Progenitor cell of endocrine pancreas (in vitro differentiated cells): ENCODE measurements at regions not wholly inside any gene's neighbourhood (a gene's known extent, or its start where the extent isn't known, plus 50 kb on each side); places are given as distances from the start of the nearest gene placed in this dataset.

Source experiments
- DNase-seq: peaks from one replicate; pipeline ENCODE4 v3.0.0; 2021; ENCODE audit warnings: low spot score; ENCODE audit not compliant: unreplicated experiment
- H3K27ac Mint-ChIP-seq: 2 replicates; pipeline ENCODE4 v1.8.0; 2021; ENCODE audit warnings: mild to moderate bottlenecking, moderate library complexity, mixed read lengths
- H3K27me3 Mint-ChIP-seq: 2 replicates; pipeline ENCODE4 v1.8.0; 2021; ENCODE audit warnings: mixed read lengths
- H3K36me3 Mint-ChIP-seq: 2 replicates; pipeline ENCODE4 v1.8.0; 2022; ENCODE audit warnings: mixed read lengths; ENCODE audit not compliant: insufficient read depth
- H3K4me1 Mint-ChIP-seq: 2 replicates; pipeline ENCODE4 v1.8.0; 2021; ENCODE audit warnings: low read depth, mixed read lengths
- H3K4me3 Mint-ChIP-seq: 2 replicates; pipeline ENCODE4 v1.8.0; 2021; ENCODE audit warnings: low read depth, mild to moderate bottlenecking, moderate library complexity, mixed read lengths
- H3K9me3 Mint-ChIP-seq: 2 replicates; pipeline ENCODE4 v1.8.0; 2021; ENCODE audit warnings: low read depth, mixed read lengths
- CTCF ChIP-seq: fragments of 200-600 bp; sonication (generic); IDR thresholded peaks from one replicate; pipeline ENCODE4 v1.5.0; 2021; ENCODE audit warnings: antibody characterized with exemption, mild to moderate bottlenecking; ENCODE audit not compliant: unreplicated experiment

- no peak for TF ChIP-seq CTCF
- H3K36me3 Mint-ChIP-seq: peaks cover 10% of the 10 kb centered on the region
- no peaks in the 10 kb centered on the region for H3K27me3 Mint-ChIP-seq
- DNase-seq: no peak
- H3K4me3 Mint-ChIP-seq: no peak overlapping the region
- H3K9me3 Mint-ChIP-seq: peaks cover 26% of the 10 kb centered on the region
- no peak overlapping the region for H3K27ac Mint-ChIP-seq
- H3K4me1 Mint-ChIP-seq: no peaks in the 10 kb centered on the region
These were observed 431.8 kb downstream of the TBL1XR1 start for GRCh38 chr3:176765382-176765900.

DNA sequence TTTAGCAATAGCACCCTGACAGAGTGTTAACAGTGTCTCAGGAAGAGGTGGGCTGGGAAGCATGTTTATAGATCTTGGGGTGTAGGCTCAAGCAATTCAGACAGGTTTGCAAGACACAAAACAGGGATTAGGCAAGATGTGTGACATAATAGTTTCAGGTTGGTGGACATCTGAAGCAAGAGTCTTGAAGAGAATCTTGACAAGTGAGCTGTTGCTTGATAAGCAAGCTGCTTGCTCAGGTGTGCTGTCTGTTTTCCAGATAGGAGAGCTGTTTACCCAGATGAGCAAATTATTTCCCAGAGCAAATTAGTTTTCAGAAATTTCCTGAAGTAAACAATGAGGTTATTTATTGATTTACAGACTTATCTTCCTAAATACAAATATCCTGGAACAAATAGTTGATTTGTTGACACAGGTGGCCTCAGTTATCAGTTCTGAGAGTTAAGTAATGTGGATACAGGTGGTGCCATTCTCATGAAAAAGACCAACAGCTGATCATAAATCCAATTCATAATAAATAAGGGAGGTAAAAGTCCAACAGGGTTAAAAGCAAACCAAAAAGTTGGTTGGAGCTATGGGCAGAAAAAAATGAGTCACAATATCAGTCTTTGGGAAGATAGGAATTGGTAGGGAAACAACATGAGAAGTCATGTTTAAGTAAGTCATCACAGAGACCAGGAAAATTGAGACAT is 437.3 kb downstream of the TBL1XR1 start:
- DNase-seq: no peak
- Mint-ChIP-seq H3K36me3 (peaks cover 13% of the 10 kb centered on the region), H3K27me3 (no peaks in the 10 kb centered on the region), H3K9me3 (peaks cover 28% of the 10 kb centered on the region), H3K4me1 (peaks cover 10% of the 10 kb centered on the region), H3K4me3 (no peak overlapping the region), H3K27ac (peak overlapping the region; percentile 82)
- TF ChIP-seq CTCF: no peak

DNA sequence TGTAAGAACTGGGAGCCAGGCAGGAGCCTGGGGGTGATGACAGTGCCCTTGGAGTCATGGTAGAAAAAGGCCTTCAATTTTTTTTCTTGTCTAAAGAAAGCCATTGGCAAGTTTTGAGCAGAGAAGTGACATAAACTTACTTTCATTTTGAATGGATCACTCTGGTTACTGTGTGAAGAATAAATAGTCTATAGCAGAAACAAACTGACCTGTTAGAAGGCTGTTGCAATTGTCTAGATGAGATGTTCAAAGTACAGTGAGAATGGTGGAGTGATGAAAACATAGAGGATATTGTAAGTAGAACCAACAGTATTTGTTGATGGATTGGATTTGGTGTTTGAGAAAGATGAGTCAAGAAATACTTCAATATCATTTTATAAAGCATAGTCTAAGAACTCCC is 439.9 kb downstream of the TBL1XR1 start:
- H3K9me3 Mint-ChIP-seq: peaks cover 13% of the 10 kb centered on the region
- H3K27ac Mint-ChIP-seq: no peak overlapping the region
- peaks cover 10% of the 10 kb centered on the region for H3K4me1 Mint-ChIP-seq
- H3K36me3 Mint-ChIP-seq: peaks cover 4% of the 10 kb centered on the region
- no peak for DNase-seq
- no peaks in the 10 kb centered on the region for H3K27me3 Mint-ChIP-seq
- no peak for TF ChIP-seq CTCF
- H3K4me3 Mint-ChIP-seq: no peak overlapping the region

- H3K36me3 Mint-ChIP-seq: peaks cover 5% of the 10 kb centered on the region
- peaks cover 10% of the 10 kb centered on the region for H3K4me1 Mint-ChIP-seq
- H3K4me3 Mint-ChIP-seq: no peak overlapping the region
- TF ChIP-seq CTCF: no peak
- H3K27ac Mint-ChIP-seq: no peak overlapping the region
- no peak for DNase-seq
- peaks cover 11% of the 10 kb centered on the region for H3K9me3 Mint-ChIP-seq
- H3K27me3 Mint-ChIP-seq: no peaks in the 10 kb centered on the region
These were observed 441.3 kb downstream of the TBL1XR1 start for GRCh38 chr3:176755977-176756376.

- H3K9me3 Mint-ChIP-seq: peaks cover 12% of the 10 kb centered on the region
- no peak for TF ChIP-seq CTCF
- H3K36me3 Mint-ChIP-seq: peaks cover 5% of the 10 kb centered on the region
- H3K4me1 Mint-ChIP-seq: peaks cover 10% of the 10 kb centered on the region
- no peak overlapping the region for H3K4me3 Mint-ChIP-seq
- DNase-seq: no peak
- H3K27me3 Mint-ChIP-seq: no peaks in the 10 kb centered on the region
- no peak overlapping the region for H3K27ac Mint-ChIP-seq
These were observed 441.7 kb downstream of the TBL1XR1 start for GRCh38 chr3:176755552-176755951.
